Stimulated activated naive CD4-positive, alpha-beta T cell (primary cell): ENCODE measurements at regions not wholly inside any gene's neighbourhood (a gene's known extent, or its start where the extent isn't known, plus 50 kb on each side); places are given as distances from the start of the nearest gene placed in this dataset.

Experiments
- DNase-seq, 6 experiments: peaks; one replicate each; lab custom pipeline; 2025; lab: John Stamatoyannopoulos, UW

DNA sequence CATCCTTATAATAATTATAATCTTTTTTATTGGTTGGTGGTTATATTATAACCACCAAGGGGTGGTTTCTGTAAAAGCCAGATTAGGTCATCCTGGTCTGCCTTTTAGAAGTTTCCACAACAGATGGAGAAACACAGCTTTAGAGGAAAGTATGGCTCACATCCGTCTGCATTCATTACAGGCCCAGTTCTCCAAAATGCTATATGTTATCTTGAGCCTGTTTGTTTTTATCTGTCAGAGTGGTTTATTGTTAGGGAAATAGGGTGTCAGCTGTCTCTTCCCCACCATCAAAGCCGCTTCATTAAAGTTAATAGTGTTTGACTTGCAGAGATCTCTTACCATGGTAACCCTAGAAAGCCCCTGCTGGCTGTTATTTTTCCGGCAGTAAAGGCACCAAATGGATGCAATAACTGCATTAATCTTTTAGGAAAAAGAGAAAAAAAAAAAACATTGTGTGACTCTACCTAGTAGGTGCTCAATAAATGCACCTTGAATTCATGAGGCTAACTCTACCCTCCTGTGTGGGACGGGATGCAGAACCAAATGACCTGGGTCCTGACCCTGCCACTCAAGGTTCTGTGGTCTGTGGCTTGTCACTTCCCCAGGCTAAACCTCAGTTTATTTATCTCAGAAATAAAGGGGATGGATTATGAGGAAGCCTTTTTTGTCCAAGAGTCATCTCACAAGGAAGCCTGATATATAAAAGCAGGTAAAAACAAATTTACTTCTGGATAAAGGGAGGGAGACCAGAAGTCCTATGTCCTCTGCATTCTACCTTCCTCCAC, 118.3 kb downstream of the WT1 start:
- DNase-seq, result no peak

DNA sequence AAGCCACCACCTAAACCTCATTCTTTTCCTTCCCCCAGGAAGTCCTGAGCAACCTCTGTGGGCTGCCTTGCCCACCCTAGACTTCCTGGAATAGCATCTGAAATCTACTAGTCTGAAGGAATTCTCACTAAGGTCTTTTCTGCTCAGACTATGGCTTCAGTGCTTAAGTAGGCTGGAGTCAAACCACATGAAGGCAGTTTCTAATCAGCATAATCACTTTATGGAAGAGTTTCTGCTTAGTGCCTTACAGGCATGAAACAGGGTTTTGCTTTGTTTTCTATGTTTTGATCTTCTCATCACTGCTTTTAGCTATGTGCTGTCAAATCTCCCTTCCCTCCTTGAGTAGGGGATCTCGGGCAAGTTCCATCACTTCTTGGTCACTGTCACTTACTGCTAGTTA, 117.7 kb downstream of the WT1 start:
- no peak for DNase-seq

DNA sequence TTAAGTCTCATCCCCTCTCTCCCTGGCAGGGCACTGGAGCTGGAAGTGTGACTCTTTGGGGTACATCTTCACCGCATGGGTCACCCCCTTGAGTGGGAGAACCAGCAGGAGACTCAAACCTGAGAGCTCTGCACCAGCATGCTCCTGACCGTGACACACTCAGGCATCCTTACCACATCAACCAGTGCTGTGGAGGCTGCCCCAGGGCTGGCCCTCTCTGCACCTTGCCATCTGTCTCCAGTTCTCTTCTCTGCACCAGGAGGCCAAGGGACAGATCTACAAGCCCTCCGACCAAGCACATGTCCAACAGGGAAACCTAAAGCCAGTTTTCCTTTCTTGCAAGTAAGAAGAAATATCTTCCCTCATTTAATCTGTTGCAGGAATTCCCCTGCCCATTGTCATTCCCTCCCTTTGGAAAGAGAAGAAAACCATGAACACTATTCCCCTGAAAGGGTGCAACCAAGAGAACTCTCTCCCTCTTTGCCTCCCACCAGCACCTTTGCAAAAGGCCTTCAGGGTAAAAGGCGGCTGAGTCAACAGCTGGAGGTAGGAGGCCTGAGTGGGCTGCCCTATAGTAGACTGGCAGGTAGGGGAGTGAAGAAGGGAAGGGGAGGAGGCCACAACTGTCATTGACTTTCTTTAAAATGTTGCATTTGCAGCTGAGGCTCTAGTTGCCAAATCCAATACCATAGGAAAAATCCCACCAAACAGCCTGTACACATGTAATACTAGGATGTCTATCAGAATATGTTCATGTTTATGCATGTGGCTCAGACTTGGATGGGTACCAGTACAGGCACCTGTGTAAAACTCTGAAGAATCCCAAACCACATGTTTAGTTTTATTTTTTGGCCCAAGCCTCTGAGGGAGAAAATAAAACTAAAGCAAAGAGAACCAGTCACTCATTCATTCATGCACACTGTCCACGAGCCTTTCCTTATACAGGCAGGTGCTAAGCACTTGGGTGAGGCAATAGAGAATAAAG, 117.0 kb downstream of the WT1 start:
- DNase-seq, result no peak

DNA sequence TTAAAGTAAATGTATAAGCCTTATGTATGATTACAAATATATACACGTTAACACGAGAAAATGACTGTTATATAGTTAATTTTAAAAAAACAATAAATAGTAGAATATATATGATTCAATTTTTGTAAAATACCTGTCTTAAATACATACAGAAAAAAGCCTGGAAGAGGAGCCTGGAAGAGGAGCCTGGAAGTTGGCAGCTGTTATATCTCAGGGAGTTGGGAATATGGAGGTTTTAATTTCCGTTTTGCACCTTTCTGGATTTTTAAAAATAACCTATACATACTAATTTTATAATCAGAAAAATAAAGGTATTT, 111.6 kb downstream of the WT1 start:
- DNase-seq, result no peak

DNA sequence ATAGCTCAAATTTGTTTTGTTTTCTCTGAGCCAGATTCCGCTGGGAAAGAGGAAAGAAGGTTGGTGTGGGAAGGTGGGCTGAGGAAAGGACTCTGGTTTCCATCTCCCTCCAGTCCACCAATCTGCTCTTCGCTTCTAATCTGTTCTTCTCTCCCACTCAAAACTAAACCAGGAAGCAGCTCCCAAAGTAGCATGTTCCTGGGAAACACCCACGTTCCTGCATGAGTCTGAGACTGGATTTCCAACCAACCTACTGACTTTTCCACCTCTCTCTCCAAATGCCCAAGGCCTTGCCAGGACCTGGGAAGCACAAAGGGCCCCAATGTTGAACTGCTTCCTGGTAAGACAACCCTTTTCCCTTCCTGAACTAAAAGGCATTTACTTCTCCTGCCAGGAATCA, 110.2 kb downstream of the WT1 start:
- DNase-seq, result no peak

DNA sequence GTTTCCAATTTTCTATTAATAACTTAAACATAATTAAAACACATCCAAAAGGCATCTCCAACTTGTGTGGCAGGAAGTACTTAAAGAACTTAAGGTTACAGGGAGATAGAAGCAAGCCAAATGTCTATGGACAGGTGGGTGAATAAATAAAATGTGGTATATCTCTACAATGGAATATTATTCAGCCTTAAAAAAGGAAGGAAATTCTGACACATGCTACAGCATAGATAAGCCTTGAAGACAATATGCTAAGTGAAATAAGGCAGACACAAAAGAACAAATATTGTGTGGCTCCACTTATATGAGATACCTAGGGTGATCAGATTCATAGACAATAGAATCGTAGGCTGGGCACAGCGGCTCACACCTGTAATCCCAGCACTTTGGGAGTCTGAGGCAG, 109.6 kb downstream of the WT1 start:
- DNase-seq, result no peak

DNA sequence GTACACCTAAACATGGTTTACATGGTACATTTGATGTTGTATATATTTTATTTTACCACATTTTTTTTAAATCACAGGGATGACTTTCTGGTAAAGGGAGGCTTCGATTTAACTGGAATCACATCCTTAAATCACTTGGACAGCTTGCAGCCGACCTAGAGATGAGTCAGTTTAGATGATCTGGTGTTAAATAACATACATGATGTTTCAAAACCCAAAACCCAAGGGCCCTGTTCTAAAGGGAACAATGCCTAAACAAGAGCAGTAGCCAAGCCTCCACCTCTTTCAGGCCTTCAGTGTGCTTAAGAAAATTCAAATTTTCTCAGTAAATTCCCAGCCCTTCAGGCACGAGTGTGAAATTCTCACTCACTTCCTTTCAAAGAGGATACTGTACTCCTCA, 108.8 kb downstream of the WT1 start:
- no peak for DNase-seq

DNA sequence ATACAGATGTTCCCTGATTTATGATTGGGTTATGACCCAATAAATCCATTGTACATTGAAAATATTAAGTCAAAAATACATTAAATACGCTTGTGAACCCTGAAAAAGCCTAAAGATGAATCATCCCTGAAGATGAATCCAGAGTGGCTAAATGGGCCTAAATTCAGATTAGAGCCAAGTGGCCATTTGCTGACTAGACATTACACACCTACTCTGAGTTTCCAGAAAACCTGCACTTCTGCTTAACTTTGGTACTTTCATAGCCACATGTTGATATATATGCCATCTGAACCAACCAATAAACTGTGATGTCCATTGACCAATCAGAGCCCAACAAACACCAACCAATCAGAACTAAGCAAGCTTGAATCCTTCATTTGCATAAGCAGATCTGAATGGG, 106.9 kb downstream of the WT1 start:
- no peak for DNase-seq

DNA sequence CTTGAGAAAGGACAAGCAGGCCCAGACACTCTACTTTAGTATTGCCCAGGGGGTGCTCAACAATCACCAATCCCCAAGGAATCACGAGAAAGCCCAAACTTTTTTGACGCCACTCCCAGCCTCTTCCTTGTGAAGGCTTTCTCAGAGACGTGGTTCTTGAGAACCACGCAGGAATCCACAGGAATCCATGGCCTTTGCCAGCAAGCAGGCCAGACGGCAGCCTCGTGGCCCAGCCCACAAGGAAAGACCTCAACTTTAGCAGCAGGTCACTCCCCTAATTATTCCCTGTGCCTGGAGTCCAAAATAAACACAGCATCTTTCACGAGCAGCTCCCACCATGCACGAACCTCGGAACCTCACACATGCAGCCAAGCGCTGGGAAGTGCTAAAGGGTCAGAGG, 104.2 kb downstream of the WT1 start:
- DNase-seq, result no peak

DNA sequence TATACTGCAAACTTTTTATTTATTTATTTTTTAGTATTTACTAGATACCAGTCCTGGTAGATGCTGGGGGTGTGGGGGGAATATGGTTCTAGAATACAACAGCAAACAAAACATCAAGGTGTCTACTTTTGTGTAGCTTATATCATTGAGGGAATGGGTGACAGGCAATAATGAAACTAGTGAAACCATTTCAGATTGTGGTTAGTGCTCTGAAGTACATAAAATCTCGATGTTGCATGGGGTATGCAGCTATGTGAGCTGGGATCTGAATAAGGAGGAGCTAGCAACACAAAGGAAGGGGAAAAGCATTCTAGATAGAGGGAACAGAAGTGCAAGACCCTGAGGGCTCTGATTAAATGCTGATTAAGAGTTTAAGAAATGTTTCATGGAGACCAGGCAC, 103.5 kb downstream of the WT1 start:
- no peak for DNase-seq

DNA sequence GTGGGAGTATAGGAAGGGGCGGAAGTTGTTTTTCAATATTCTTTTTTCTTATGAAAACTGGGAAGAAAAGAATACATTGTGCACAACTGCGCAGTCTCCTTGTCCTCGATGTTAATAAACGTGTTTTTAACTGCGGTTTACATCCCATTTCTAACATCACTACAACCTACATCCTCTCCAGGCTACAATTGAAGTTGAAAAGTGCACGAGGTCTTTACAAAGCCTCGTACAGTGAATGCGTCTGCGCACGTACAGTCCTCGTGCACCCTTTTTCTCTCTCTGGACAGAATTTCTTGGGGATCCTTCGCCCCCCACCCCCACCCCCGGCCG, 102.4 kb downstream of the WT1 start:
- DNase-seq, result no peak

DNA sequence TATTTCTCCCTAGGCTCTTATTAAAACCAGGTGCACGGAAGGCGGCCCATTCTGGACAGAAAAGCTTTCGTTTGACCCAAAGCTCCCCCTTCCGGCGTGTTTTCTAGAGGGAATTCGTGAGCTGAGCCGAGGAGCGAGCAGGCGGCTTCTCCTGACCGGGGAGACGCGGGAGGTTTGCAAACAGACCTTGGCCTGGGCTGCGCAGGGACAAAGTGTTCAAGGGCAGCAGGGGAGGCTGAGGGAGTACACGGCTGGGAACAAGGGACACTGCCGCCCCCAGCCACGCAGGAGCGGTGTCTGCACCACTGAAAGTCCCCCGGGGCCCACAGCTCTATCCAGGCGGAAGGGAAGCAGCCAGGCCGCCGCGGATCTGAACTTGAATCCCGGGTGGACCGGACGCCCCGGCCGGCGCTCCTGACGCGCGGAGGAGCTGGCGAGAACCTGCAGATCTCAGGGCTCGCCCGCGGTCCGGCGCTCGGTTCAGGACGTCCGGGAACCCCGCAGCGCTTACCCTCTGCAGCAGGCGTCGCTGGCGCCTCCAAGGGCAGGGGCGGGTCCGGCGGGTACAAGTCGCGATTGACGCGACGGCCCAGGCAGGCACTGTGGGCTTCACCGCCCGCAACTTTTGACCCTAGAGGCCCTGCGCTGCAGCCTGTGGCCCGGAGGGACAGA, 101.9 kb downstream of the WT1 start:
- peak in 2 of 6 experiments; percentile 3 to 16 for DNase-seq

DNA sequence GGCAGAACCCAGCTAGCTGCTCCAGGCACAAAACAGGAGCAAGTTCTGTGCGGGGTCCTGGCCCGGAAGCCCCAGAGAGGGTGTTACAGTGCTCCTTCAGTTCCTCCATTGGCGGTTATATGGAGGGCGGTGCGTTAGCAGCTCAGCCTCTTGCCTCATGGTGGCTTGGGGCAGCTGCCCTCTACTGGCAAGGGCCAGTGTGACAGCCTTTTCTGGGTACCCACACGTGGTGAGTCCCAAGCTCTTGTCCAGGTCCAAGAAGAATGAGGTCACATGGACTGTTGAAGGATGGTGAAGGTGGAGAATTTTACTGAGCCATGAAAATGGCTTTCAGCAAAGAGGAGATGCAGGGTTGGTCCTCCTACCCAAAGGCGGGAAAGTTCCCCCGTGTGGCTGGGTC, 100.5 kb downstream of the WT1 start:
- DNase-seq, result no peak
